Trophoblast cell (in vitro differentiated cells and primary cell): ENCODE measurements at regions not wholly inside any gene's neighbourhood (a gene's known extent, or its start where the extent isn't known, plus 50 kb on each side); places are given as distances from the start of the nearest gene placed in this dataset.
"Not testable (repeated sequence)": the region's sequence is repeated elsewhere in the genome, so short reads cannot be mapped to it uniquely, and the experiment has no call there.

ENCODE experiments used
- DNase-seq, 2 donors: peaks; one replicate each; pipeline ENCODE4 v3.0.0-alpha.2; 2016
- H2AFZ ChIP-seq: 2 replicates; pipeline ENCODE4 v1.6.1; 2013; ENCODE audit warnings: low read length, moderate library complexity, mild to moderate bottlenecking; ENCODE audit not compliant: insufficient read depth, poor library complexity
- H2AK5ac ChIP-seq: 2 replicates; pipeline ENCODE4 v1.6.1; 2013; ENCODE audit warnings: mild to moderate bottlenecking, low read length
- H2BK120ac ChIP-seq: 2 replicates; pipeline ENCODE4 v1.6.1; 2013; ENCODE audit warnings: low read length, mild to moderate bottlenecking, moderate library complexity; ENCODE audit not compliant: insufficient read depth, poor library complexity
- H2BK12ac ChIP-seq: 2 replicates; pipeline ENCODE4 v1.6.1; 2013; ENCODE audit warnings: mild to moderate bottlenecking, low read length, moderate library complexity
- H2BK5ac ChIP-seq: 2 replicates; pipeline ENCODE4 v1.6.1; 2013; ENCODE audit warnings: low read length, low read depth, moderate library complexity, mild to moderate bottlenecking; ENCODE audit not compliant: poor library complexity
- H3K14ac ChIP-seq: 2 replicates; pipeline ENCODE4 v1.6.1; 2013; ENCODE audit warnings: mild to moderate bottlenecking, low read length
- H3K18ac ChIP-seq: 2 replicates; pipeline ENCODE4 v1.6.1; 2013; ENCODE audit warnings: mild to moderate bottlenecking, low read length
- H3K23ac ChIP-seq: 2 replicates; pipeline ENCODE4 v1.6.1; 2013; ENCODE audit warnings: low read length
- H3K27ac ChIP-seq: 2 replicates; pipeline ENCODE4 v1.5.1; 2013; ENCODE audit warnings: low read depth, mild to moderate bottlenecking, inconsistent platforms, low read length, moderate library complexity
- H3K27me3 ChIP-seq: 2 replicates; pipeline ENCODE4 v1.6.1; 2013; ENCODE audit warnings: inconsistent platforms, mild to moderate bottlenecking, low read length, moderate library complexity; ENCODE audit not compliant: insufficient read depth
- H3K36me3 ChIP-seq, 2 experiments: 1 replicate in 1 of 2; 2 replicates in 1 of 2; pipeline ENCODE4 v1.6.1; 2013; ENCODE audit warnings: low read length in 2 of 2, mild to moderate bottlenecking in 2 of 2, moderate library complexity in 1 of 2; ENCODE audit not compliant: insufficient read depth in 2 of 2, control insufficient read depth in 1 of 2
- H3K4ac ChIP-seq: 2 replicates; pipeline ENCODE4 v1.6.1; 2013; ENCODE audit warnings: low read depth, mild to moderate bottlenecking, low read length, moderate library complexity
- H3K4me1 ChIP-seq, 2 experiments: 1 replicate in 1 of 2; 2 replicates in 1 of 2; pipeline ENCODE4 v1.6.1; 2013; ENCODE audit warnings: low read length in 2 of 2, mild to moderate bottlenecking in 2 of 2, moderate library complexity in 1 of 2; ENCODE audit not compliant: insufficient read depth in 2 of 2, control insufficient read depth in 1 of 2
- H3K4me2 ChIP-seq: 2 replicates; pipeline ENCODE4 v1.6.1; 2013; ENCODE audit warnings: inconsistent platforms, mild to moderate bottlenecking, low read length, moderate library complexity
- H3K4me3 ChIP-seq: 2 replicates; pipeline ENCODE4 v1.5.1; 2013; ENCODE audit warnings: mild to moderate bottlenecking, low read depth, low read length, inconsistent platforms
- H3K79me1 ChIP-seq: one replicate; pipeline ENCODE4 v1.6.1; 2013; ENCODE audit warnings: low read length
- H3K79me2 ChIP-seq: 2 replicates; pipeline ENCODE4 v1.6.1; 2013; ENCODE audit warnings: low read length, mild to moderate bottlenecking; ENCODE audit not compliant: control insufficient read depth, insufficient read depth, poor library complexity
- H3K9ac ChIP-seq: 2 replicates; pipeline ENCODE4 v1.6.1; 2013; ENCODE audit warnings: mild to moderate bottlenecking, low read length
- H3K9me3 ChIP-seq: 2 replicates; pipeline ENCODE4 v1.6.1; 2013; ENCODE audit warnings: low read depth, mild to moderate bottlenecking, control low read depth, inconsistent platforms, low read length; ENCODE audit not compliant: insufficient read depth
- H4K12ac ChIP-seq: 2 replicates; pipeline ENCODE4 v1.6.1; 2013; ENCODE audit warnings: low read depth, mild to moderate bottlenecking, low read length, moderate library complexity
- H4K8ac ChIP-seq: 2 replicates; pipeline ENCODE4 v1.6.1; 2013; ENCODE audit warnings: low read depth, mild to moderate bottlenecking, low read length, moderate library complexity
- H4K91ac ChIP-seq: one replicate; pipeline ENCODE4 v1.6.1; 2013; ENCODE audit warnings: low read depth, mild to moderate bottlenecking, low read length, moderate library complexity
- WGBS: extraction: QIAGEN DNeasy Blood & Tissue Kit; methylation state at CpG from one replicate; pipeline ENCODE4 v1.1.7; 2013; ENCODE audit warnings: missing lambda C conversion rate; ENCODE audit not compliant: insufficient read length, insufficient coverage; ENCODE audit errors: extremely low coverage; 5-methylcytosine and 5-hydroxymethylcytosine counted together

DNA sequence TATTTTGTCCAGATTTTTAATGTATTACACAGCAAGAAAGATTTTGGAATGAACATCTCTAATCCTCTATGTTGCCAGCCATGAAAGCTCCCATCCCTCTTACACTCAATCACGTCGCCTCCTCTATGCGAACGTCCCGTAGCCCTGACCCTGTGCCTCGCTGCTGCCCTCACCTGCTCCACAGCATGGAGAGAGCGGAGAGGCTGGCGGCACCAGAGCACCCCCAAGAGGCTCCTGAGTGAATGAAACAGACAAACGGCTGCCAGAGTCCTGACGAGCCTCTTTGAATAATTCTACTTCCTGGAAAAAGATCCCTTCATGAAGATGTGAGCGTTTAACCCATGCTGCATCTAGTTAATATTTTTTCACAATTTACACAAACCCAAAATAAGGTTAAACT lies 111.1 kb downstream of the GOLGA6L6 start:
- not testable (repeated sequence) for H2AFZ ChIP-seq, H3K4me3 ChIP-seq, H4K8ac ChIP-seq, H3K27me3 ChIP-seq, H3K14ac ChIP-seq, DNase-seq, H3K27ac ChIP-seq, H2BK120ac ChIP-seq, H2AK5ac ChIP-seq, H3K79me1 ChIP-seq, H3K4ac ChIP-seq, H3K18ac ChIP-seq, H4K12ac ChIP-seq, H3K9ac ChIP-seq, H3K9me3 ChIP-seq, H3K4me2 ChIP-seq, H2BK12ac ChIP-seq, H3K23ac ChIP-seq, H3K4me1 ChIP-seq, H4K91ac ChIP-seq, H2BK5ac ChIP-seq, H3K79me2 ChIP-seq, H3K36me3 ChIP-seq
- WGBS = no CpG with 5 or more reads among the region's 11 CpGs

DNA sequence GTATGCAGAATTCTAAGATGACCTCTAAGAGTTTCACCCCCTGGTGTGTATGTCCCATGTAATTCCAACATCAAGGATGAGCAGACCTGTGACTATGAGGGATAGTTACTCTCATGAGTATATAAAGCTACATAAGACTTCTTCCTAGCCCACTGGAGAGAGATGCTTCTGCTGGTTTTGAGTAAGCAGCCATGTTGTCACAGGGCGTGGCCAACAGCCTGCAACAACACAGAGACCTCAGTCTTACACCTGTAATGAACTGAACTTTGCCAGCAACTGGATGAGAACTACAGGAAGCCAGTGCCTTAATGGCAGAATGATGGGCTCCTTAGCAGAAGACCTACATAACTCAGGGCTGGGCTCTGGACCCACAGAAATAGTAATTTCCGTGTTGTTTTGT lies 120.9 kb downstream of the GOLGA6L6 start:
- not testable (repeated sequence) for H3K14ac ChIP-seq, H3K18ac ChIP-seq, H2BK12ac ChIP-seq, H3K79me2 ChIP-seq, H2BK5ac ChIP-seq, H4K91ac ChIP-seq, H3K79me1 ChIP-seq, H3K4me2 ChIP-seq, H4K12ac ChIP-seq, H2AK5ac ChIP-seq, H3K4me3 ChIP-seq, H3K23ac ChIP-seq, H3K36me3 ChIP-seq, DNase-seq, H3K27me3 ChIP-seq, H4K8ac ChIP-seq, H3K4ac ChIP-seq, H3K4me1 ChIP-seq, H3K9ac ChIP-seq, H2BK120ac ChIP-seq, H3K9me3 ChIP-seq, H2AFZ ChIP-seq, H3K27ac ChIP-seq
- WGBS = no CpG with 5 or more reads among the region's 2 CpGs

- not testable (repeated sequence) for H3K36me3 ChIP-seq, H2BK120ac ChIP-seq, H3K4me3 ChIP-seq, H2BK12ac ChIP-seq, H3K79me1 ChIP-seq, H3K4me1 ChIP-seq, H3K27me3 ChIP-seq, H3K14ac ChIP-seq, H3K23ac ChIP-seq, H4K12ac ChIP-seq, H2AK5ac ChIP-seq, H4K91ac ChIP-seq, H3K4ac ChIP-seq, H3K9me3 ChIP-seq, H3K9ac ChIP-seq, H3K79me2 ChIP-seq, H3K4me2 ChIP-seq, H3K27ac ChIP-seq, H4K8ac ChIP-seq, H2AFZ ChIP-seq, DNase-seq, H2BK5ac ChIP-seq, H3K18ac ChIP-seq
- WGBS = no CpG with 5 or more reads among the region's 7 CpGs
Observed at GRCh38 chr15:20416618-20417017, 125.0 kb downstream of the GOLGA6L6 start.

- not testable (repeated sequence) for H2BK12ac ChIP-seq, H3K4me3 ChIP-seq, H3K36me3 ChIP-seq, H3K9me3 ChIP-seq, DNase-seq, H3K79me2 ChIP-seq, H4K91ac ChIP-seq, H3K27ac ChIP-seq, H3K4me2 ChIP-seq, H3K9ac ChIP-seq, H3K14ac ChIP-seq, H3K4me1 ChIP-seq, H3K79me1 ChIP-seq, H3K4ac ChIP-seq, H4K12ac ChIP-seq, H2AK5ac ChIP-seq, H3K23ac ChIP-seq, H3K18ac ChIP-seq, H2AFZ ChIP-seq, H3K27me3 ChIP-seq, H2BK5ac ChIP-seq, H4K8ac ChIP-seq, H2BK120ac ChIP-seq
- no CpG with 5 or more reads among the region's 4 CpGs for WGBS
Observed at GRCh38 chr15:20409667-20410198, 131.9 kb downstream of the GOLGA6L6 start.
